Prostate gland (tissue), 2 donors: ENCODE measurements at regions not wholly inside any gene's neighbourhood (a gene's known extent, or its start where the extent isn't known, plus 50 kb on each side); places are given as distances from the start of the nearest gene placed in this dataset.

ENCODE experiments used
- DNase-seq: peaks from one replicate; pipeline ENCODE4 v3.0.0-alpha.2; 2019; ENCODE audit warnings: low spot score
- H3K27ac ChIP-seq, 2 donors: fragments of 200-600 bp; sonication (generic); 2 replicates each; pipeline ENCODE4 v1.5.1; 2017 to 2019
- H3K27me3 ChIP-seq: fragments of 200-600 bp; sonication (generic); replicated peaks from 2 replicates; pipeline ENCODE4 v1.5.1; 2019; ENCODE audit not compliant: insufficient read depth
- H3K36me3 ChIP-seq, 2 donors: fragments of 200-600 bp; sonication (generic); 1 replicate in 1 of 2; 2 replicates in 1 of 2; pipeline versions ENCODE4 v1.5.1 to v1.8.1; 2017 to 2019
- H3K4me1 ChIP-seq: fragments of 200-600 bp; sonication (generic); replicated peaks from 2 replicates; pipeline ENCODE4 v1.5.1; 2019
- H3K4me3 ChIP-seq, 2 donors: fragments of 200-600 bp; sonication (generic); 2 replicates each; pipeline ENCODE4 v1.5.1; 2017 to 2019
- H3K9me3 ChIP-seq: fragments of 200-600 bp; sonication (generic); 2 replicates; pipeline ENCODE4 v1.5.1; 2017
- CTCF ChIP-seq, 4 experiments: fragments of 200-600 bp in 2 of 4; fragments of 450-650 bp in 2 of 4; sonication (generic) in 2 of 4; IDR thresholded peaks; 1 replicate in 3 of 4; 2 replicates in 1 of 4; pipeline ENCODE4 v1.5.1; 2016 to 2019; ENCODE audit warnings: antibody characterized with exemption in 4 of 4, mild to moderate bottlenecking in 2 of 4, moderate library complexity in 2 of 4
- POLR2A ChIP-seq: fragments of 450-650 bp; IDR thresholded peaks from one replicate; pipeline ENCODE4 v1.6.1; 2016; ENCODE audit warnings: antibody characterized with exemption, mild to moderate bottlenecking
- POLR2AphosphoS5 ChIP-seq: sonication (generic); formaldehyde crosslinking; IDR thresholded peaks from one replicate; pipeline ENCODE4 v1.6.1; 2017; ENCODE audit warnings: antibody characterized with exemption
- WGBS: methylation state at CpG from one replicate; pipeline ENCODE4 v1.1.5; 2018; 5-methylcytosine and 5-hydroxymethylcytosine counted together
- intact Hi-C: fragments of 100-400 bp; cut with DNase I; formaldehyde crosslinking; loops from one replicate; pipeline ENCODE4 v1.14.2; 2022

DNA sequence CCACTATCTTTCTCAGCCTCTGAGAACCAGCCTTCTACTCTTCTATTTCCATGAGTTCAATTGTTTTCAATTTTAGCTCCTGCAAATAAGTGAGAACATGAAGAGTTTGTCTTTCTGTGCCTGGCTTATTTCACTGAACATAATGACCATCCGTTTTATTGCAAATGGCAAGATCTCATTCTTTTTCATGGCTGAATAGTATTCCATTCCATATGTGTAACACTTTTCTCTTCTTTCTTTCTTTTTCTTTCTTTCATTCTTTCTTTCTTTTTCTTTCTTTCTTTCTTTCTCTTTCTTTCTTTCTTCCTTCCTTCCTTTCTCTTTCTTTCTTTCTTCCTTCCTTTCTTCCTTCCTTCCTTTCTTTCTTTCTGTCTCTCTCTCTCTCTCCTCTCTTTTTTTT, 228.7 kb downstream of the SHOX start:
- Histone ChIP-seq H3K9me3 (no peaks in the 10 kb centered on the region), H3K4me1 (no peaks in the 10 kb centered on the region), H3K36me3 (no peaks in the 10 kb centered on the region), H3K27me3 (no peaks in the 10 kb centered on the region), H3K4me3 (no peak overlapping the region), H3K27ac (no peak overlapping the region)
- WGBS = 72% methylated on average over 1 of the region's 1 CpG
- no peak for TF ChIP-seq POLR2A
- no peak for TF ChIP-seq CTCF (IDR thresholded peaks at IDR 0.05)
- TF ChIP-seq POLR2AphosphoS5 = no peak
- intact Hi-C loops = no loop called here
- DNase-seq = no peak

GRCh38 chrX:858542-859078, 228.0 kb downstream of the SHOX start:
- Histone ChIP-seq H3K27ac (no peak overlapping the region), H3K36me3 (no peaks in the 10 kb centered on the region), H3K4me3 (no peak overlapping the region), H3K9me3 (no peaks in the 10 kb centered on the region), H3K4me1 (no peaks in the 10 kb centered on the region), H3K27me3 (no peaks in the 10 kb centered on the region)
- WGBS = 100% methylated on average over 1 of the region's 1 CpG
- DNase-seq = no peak
- TF ChIP-seq CTCF (IDR thresholded peaks at IDR 0.05) = no peak
- TF ChIP-seq POLR2AphosphoS5 = no peak
- no peak for TF ChIP-seq POLR2A
- intact Hi-C loops = no loop called here

DNA sequence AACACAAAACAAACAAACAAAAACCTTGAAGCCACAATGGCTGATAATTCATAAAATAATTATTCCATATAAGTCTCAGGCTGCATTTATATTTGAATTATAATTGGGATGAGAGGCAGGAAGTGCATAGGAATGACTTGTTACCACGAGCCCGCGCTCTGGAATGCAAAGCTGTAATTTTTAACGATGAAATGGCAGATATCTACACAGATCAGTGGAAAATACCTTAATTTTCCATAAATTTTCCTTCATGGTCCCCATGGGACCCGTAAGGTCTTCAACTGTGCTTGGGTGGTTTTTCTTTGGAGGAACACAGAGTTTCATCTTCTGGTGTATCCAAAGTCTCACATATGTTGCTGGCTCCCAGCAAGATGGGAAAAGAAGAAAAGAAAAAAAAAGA, 226.8 kb downstream of the SHOX start:
- Histone ChIP-seq H3K27ac (no peak overlapping the region), H3K27me3 (no peaks in the 10 kb centered on the region), H3K4me1 (no peaks in the 10 kb centered on the region), H3K4me3 (no peak overlapping the region), H3K9me3 (no peaks in the 10 kb centered on the region), H3K36me3 (no peaks in the 10 kb centered on the region)
- TF ChIP-seq POLR2AphosphoS5 = no peak
- TF ChIP-seq POLR2A = no peak
- TF ChIP-seq CTCF (IDR thresholded peaks at IDR 0.05) = no peak
- intact Hi-C loops = no loop called here
- 33% methylated on average over 5 of the region's 5 CpGs for WGBS
- no peak for DNase-seq

DNA sequence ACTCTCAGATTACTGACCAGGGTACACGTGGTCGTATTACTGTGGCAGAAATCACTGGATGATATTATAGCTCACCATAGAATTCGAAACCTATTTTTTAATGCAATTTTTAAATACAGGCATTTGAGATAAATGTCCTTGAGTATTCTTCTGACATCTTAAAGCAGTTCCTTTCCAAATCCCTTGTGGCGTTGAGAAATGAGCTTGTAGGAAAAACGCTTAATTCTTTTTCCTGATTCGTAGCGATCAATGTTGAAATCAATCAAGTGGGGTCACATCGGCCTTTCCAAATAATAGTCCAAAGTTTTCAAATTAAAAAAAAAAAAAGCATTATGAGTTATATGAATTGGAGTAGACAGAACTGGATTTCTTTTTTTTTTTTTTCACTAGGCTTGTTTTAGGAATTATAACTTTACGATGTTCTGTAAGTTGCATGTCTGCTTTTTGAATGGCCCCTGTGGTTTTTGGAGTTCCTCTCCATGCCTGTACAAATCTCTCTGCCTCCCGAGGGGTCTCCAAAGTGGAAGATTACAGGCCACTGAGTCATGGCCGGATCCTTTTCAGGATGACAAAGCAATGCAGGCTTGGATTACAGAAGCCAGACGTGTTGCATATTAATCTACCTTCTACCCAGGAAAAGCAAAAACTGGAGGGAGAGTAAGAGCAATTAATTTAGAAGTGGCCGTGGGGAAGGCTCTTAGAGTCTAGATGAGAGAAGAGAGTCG, 226.1 kb downstream of the SHOX start:
- intact Hi-C loops = no loop called here
- no peaks in the 10 kb centered on the region for H3K4me1 ChIP-seq
- DNase-seq = no peak
- no peaks in the 10 kb centered on the region for H3K36me3 ChIP-seq
- H3K4me3 ChIP-seq = no peak overlapping the region
- 65% methylated on average over 14 of the region's 14 CpGs for WGBS
- H3K27me3 ChIP-seq = no peaks in the 10 kb centered on the region
- TF ChIP-seq CTCF (IDR thresholded peaks at IDR 0.05) (no peak), POLR2AphosphoS5 (no peak), POLR2A (no peak)
- H3K9me3 ChIP-seq = no peaks in the 10 kb centered on the region
- H3K27ac ChIP-seq = no peak overlapping the region

GRCh38 chrX:853304-853703, 222.7 kb downstream of the SHOX start:
- WGBS = 82% methylated on average over 7 of the region's 7 CpGs
- H3K27me3 ChIP-seq = no peaks in the 10 kb centered on the region
- no peaks in the 10 kb centered on the region for H3K4me1 ChIP-seq
- no peak overlapping the region for H3K4me3 ChIP-seq
- TF ChIP-seq POLR2AphosphoS5 (no peak), POLR2A (no peak), CTCF (IDR thresholded peaks at IDR 0.05) (no peak)
- no peaks in the 10 kb centered on the region for H3K36me3 ChIP-seq
- no peak for DNase-seq
- no peak overlapping the region for H3K27ac ChIP-seq
- intact Hi-C loops = no loop called here
- no peaks in the 10 kb centered on the region for H3K9me3 ChIP-seq
